ENCODE measurements at regions not wholly inside any gene's neighbourhood (a gene's known extent, or its start where the extent isn't known, plus 50 kb on each side); places are given as distances from the start of the nearest gene placed in this dataset.

DNA sequence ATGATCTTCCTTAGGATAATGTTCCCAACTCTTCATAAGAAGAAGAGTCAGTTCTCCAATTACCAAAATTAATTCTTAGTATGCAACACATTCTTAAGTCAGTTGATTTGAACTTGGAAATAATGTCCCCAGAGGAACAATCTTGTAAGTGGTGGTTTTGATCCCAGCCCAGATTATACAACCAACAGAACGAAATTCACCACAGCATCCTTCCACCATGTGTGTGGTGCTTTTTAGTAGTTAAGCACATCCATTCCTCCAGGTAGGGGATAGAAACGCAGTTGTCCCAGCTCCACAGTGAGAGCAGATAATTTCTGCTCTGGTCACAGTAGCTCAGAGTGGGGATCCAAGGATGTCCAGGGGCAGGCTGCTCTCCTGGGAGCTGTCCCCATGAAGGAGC lies 161.7 kb upstream of the SLC39A10 start:
- DNase-seq: no peak

DNA sequence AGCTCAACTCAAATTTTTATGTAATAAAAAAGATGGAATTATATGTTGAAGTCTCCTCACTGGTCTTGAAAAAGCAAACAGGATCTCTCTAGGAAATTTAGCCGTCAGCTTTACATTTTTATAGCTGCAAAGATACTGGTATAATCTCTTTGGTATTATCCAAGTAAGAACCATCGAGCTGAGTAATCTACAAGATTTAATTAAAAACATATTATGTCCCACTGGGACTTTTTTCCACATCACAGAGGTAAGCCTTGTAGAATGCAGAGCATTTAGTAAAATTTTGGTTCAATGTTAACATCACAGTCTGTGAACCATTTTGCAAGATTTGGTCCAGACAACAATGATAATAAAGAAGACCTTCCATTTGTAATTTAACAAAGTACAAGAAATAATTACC lies 162.6 kb upstream of the SLC39A10 start:
- no peak for DNase-seq

GRCh38 chr2:195493416-195493815 lies 163.6 kb upstream of the SLC39A10 start:
- no peak for DNase-seq

GRCh38 chr2:195490319-195490718 lies 166.7 kb upstream of the SLC39A10 start:
- no peak for DNase-seq

- no peak for DNase-seq
Measured at GRCh38 chr2:195489101-195489500, 167.9 kb upstream of the SLC39A10 start.

- no peak for DNase-seq
Measured at GRCh38 chr2:195488567-195488966, 168.5 kb upstream of the SLC39A10 start.

DNA sequence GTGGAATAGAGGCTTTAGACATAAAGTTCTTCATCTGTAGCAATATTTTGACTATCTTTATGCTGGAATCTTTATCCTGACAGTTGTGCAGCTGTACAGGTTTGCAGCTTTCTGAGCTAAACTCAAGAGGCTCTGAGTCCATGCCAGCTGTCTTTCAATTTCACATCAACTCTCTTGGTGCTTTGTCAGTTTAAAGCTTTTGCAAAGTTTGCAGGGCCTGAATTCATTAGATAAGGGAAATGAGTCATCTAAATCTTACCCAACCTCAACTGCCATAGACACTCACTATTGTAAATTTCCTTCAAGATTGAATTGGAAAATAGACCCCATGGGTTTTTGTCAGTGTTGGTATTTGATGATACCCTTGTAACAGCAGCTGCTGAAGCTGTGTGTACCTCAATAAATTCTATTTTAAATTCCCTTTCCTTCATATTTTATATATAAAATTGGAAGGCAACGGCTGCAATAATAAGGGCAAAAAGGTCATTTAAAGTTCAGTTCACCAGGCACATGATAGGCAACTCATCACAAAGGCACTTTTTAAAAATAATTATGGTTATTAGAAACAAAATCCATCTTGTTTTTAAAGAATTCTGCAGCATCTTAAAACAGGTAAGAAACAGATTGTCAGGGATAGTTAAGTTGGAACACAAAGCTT lies 169.9 kb upstream of the SLC39A10 start:
- no peak for DNase-seq

- DNase-seq: no peak
Measured at GRCh38 chr2:195486520-195486919, 170.5 kb upstream of the SLC39A10 start.

- DNase-seq: no peak
Measured at GRCh38 chr2:195482010-195482409, 175.0 kb upstream of the SLC39A10 start.

GRCh38 chr2:195480121-195480520 lies 176.9 kb upstream of the SLC39A10 start:
- no peak for DNase-seq

- DNase-seq: no peak
Measured at GRCh38 chr2:195479407-195479806, 177.6 kb upstream of the SLC39A10 start.

DNA sequence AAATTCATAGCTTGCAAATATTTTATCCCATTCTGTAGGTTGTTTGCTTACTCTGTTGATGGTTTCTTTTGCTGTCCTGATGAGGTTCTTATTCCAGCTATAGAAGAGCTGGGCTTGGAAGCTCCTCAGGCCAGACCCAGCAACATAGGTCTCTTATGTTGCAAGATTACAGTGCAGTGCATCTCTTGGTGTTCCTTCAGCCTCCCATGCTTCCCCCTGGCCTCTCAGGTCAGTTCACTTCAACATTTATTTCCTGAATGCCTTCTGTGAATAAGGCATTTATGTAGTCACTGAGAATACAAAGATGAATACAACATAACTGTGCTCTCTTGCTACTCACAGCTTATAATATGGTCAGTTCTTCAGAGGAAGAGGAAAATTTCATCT lies 179.0 kb upstream of the SLC39A10 start:
- DNase-seq: no peak

DNA sequence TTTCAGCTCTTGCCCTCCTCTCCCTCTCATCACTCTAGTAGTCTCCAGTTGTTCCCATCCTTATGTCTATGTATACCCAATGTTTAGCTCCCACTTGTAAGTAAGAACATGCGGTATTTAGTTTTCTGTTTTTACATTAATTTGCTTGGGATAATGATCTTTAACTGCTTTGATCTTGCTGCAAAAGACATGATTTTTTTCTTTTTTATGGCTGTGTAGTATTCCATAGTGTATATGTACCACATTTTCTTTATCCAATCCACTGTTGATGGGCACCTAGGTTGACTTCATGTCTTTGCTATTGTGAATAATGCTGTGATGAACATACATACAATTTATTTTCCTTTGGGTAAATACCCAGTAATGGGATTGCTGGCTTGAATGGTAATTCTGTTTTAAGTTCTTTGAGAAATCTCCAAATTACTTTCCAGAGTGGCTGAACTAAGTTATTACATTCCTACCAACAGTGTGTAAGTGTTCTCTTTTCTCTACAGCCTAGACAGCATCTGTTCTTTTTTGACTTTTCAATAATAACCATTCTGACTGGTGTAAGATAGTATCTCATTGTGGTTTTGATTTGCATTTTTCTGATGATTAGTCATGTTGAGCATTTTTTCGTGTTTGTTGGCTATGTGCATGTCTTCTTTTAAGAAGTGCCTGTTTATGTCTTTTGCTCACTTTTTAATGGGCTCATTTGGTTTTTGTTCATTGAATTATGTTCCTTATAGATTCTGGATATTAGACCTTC lies 179.6 kb upstream of the SLC39A10 start:
- no peak for DNase-seq

GRCh38 chr2:195475336-195475735 lies 181.7 kb upstream of the SLC39A10 start:
- no peak for DNase-seq

DNA sequence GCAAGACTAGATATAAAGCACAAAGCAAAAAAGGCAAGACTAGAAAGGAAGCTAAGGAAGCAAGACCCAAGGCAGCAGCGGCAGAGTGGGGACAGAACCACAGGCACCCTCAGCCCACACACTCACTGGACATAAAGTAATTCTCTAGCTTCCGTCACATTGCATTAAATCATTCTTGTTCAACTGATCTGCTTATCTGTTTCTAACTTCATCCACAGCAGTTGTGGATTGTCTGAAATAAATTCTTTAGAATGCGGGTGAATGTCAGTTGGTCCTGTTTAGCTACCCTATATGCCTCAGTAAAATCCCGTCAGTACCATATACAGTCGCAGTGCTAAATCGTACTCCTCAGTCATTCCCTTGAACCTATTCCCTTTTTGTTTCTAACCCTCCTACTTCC lies 183.2 kb upstream of the SLC39A10 start:
- DNase-seq: no peak

DNA sequence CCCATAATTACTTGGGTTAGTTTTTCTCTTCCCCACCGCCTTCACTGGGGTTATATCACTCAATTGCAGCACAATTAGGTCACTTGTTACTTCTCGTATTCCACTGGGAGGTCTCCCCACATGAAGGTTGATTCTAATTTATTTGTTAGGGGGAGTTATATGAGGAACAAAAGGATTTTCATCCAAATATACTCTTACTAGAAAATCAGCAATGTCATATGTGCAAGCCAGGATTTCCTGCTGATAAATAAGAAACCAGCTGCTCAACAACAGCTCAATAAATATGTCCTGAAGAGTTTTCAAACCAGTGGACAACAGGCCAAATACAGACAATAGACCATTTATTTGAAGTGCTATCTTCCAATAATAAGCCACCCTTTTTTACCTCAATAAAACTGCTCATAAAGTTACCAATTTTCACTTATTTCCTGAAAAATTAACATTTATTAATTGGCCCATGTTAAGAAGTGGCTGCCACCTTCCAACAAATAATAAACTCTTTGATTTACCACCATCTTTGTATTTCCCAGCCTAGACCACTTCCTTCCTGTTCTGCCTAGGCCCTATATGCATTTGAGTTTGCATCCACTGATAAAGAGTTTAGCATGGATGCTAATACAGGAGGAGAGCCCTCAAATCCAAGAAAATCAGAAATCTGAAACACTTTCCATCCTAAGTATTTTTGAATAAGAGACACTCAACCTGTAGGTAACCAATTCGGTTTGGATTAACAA lies 184.4 kb upstream of the SLC39A10 start:
- DNase-seq: no peak

DNA sequence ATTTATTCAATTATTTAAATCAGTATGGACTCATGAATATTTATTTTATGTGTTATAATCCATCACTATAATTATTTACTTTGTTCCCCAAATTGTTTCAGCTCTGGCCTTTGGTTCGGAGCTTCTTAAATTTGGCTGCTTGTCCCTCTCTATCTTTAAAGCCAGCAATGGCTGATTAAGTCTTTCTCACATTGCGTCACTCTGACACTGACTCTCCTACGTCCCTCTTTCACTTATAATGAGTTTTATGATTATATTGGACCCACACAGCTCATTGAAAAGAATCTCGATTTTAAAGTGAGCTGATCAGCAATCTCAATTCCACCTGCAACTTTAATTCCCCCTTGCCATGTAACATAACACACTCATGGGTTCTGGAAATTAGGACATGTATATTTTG lies 185.2 kb upstream of the SLC39A10 start:
- DNase-seq: no peak

DNA sequence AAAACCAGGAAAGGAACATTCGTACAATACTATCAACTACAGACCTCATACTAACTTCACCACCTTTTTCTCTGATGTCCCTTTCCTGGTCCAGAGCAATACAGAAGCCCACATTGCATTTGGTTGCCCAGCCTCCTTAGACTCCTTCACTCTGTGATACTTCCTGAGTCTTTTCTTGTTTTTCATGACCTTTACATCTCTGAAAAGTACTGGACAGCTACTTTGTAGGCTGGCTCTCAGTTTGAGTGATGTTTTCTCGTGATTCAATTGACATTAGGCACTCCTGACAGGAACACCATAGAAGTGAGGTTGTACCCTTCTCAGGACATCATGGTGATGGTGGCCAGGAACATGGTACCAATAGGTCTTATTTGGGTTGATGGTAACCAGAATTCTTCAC lies 185.9 kb upstream of the SLC39A10 start:
- DNase-seq: no peak

GRCh38 chr2:195470622-195471021 lies 186.4 kb upstream of the SLC39A10 start:
- DNase-seq: no peak

DNA sequence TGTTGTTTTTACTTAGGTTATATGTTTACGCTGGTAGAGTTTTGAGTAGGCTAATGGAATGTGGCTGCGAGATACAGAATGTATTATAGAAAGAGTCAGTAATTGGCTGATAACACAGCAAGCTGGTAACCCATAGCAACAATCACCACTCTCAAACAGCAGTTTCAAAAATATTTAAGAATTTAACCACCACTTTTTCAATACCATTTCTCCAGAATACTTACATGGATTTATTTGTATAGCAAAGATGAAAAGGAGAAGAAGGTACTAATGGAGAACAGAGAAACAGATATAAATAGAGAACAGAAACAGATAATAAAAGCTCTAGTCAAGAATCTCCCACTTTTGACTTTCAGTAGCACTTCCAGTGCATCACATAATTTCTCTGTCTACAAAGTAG lies 188.3 kb upstream of the SLC39A10 start:
- no peak for DNase-seq

- no peak for DNase-seq
Measured at GRCh38 chr2:195466427-195466826, 190.6 kb upstream of the SLC39A10 start.

DNA sequence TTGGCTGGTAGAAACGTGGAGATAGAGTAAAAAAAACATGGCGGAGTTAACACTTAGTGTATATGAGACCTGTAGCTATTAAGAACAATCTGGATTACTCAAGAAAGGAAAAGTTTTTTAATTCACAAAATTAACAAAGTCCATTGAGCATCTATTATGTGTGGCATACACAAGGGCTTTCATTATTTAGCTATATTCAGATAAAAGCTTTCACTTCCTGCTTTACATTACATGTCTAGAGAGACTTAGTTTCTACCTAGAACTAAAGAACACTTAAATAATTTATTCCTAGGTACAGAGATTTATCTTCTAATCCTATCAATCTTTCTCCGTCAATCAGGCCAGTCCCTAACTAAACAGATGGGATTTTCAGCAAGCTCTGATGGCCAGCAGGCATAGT lies 196.0 kb upstream of the SLC39A10 start:
- no peak for DNase-seq

GRCh38 chr2:195458936-195459335 lies 198.1 kb upstream of the SLC39A10 start:
- DNase-seq: no peak

- no peak for DNase-seq
Measured at GRCh38 chr2:195457873-195458272, 199.2 kb upstream of the SLC39A10 start.
